HG02610 (cell line): ENCODE measurements at regions not wholly inside any gene's neighbourhood (a gene's known extent, or its start where the extent isn't known, plus 50 kb on each side); places are given as distances from the start of the nearest gene placed in this dataset.
"Not testable (repeated sequence)": the region's sequence is repeated elsewhere in the genome, so short reads cannot be mapped to it uniquely, and the experiment has no call there.

Experiments
- ATAC-seq: cut with Tn5 transposase; IDR thresholded peaks from one replicate; pipeline ENCODE4 v1.9.1; 2021; ENCODE audit warnings: mild to moderate bottlenecking, moderate library complexity; ENCODE audit not compliant: unreplicated experiment

DNA sequence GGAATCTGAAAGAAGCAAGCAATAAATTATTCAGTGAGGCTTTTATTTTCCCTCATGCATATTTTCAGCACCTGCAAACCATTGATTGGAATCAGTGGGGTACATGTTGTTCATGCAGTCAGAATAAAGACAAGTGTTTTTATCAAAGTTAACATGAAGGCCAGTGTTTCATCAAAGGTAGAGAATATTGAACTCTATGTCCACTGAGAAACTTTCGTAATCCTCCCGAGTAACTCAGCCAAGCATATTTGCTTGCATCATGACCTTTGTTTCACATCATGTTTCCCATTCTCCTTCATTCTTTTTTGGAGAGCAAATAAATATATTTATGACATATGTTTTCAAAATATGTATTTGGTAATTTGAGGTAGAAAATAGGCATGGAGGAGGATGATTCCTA lies 663.1 kb downstream of the SH2D4B start:
- ATAC-seq, result no peak

DNA sequence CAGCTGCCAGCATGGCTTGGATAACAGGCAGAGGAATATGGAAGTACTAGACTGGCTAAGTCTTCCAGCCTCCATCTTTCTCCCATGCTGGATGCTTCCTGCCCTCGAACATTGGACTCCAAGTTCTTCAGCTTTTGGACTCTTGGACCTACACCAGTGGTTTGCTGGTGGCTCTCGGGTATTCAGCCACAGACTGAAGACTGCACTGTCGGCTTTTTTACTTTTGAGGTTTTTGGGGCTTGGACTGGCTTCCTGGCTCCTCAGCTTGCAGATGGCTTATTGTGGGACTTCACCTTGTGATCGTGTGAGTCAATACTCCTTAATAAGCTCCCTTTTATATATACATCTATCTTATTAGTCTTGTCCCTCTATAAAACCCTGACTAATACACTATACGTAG lies 667.6 kb upstream of the NRG3 start:
- ATAC-seq, result not testable (repeated sequence)

DNA sequence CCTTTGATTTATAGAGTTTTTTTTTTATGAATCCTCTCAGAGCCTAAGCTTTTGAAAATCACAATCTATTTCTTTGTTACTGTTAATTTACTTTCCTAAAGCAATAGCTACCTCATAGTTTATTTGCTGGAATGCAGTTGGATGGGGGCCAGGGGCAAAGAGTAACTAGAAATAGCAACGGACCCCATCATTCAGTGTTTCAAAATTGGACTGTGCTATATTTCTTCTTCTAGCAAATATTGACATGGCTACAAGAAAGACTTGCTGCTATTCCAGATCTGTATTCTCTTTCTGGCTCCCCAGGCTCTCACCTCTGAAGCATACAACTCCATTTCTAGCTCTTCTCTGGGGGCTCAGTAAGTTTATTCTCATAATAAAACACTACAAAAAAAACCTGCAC lies 661.6 kb upstream of the NRG3 start:
- ATAC-seq, result no peak

DNA sequence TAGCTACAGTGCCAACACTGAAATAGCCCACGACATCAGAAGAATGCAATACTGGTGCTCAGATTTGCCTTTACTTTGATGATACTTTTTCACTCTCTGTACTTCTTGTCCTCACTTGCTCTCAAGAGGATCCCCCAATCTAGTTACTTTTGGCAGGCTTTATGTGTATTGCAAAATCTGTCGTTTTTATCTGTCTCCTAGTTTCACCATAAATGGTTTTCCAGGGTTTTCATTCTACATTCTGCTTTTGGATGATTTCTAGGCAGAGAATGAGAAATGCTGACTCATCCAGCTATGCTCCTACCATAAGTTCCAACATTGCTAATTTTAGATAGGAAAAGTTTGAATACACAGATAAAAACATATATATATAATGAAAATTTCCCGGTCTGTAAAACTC lies 659.5 kb upstream of the NRG3 start:
- ATAC-seq, result no peak

DNA sequence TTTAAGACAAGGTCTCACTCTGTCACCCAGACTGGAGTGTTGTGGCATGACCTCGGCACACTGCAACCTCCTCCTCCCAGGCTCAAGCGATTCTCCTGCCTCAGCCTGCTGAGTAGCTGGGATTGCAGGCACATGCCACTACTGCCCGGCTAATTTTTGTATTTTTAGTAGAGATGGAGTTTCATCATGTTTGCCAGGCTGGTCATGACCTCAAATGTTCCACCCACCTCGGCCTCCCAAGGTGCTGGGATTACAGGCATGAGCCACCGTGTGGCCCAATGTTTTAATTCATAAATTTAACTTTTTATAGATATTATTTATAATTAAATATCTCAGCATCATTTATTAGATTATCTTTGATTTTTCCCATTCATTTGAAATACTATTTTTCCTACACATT lies 658.0 kb upstream of the NRG3 start:
- no peak for ATAC-seq

DNA sequence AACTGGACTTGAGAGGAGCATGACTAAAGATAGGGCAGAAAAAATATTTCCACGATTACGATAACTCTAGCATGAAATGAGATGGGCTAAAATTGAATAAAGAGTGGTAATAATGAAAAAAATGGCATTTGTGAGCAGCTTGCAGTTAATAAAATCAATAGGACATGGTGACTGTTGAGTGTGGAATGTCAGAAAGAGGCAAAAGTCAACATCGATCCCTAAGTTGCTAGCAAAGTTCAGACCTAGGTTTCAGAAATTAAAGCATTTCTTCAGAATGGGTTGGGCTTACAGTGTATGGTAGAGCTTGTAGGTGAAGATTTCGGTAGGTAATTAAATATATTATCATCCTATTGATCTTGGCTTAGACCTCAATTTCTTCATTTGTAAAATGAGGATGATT lies 656.7 kb upstream of the NRG3 start:
- ATAC-seq, result no peak

DNA sequence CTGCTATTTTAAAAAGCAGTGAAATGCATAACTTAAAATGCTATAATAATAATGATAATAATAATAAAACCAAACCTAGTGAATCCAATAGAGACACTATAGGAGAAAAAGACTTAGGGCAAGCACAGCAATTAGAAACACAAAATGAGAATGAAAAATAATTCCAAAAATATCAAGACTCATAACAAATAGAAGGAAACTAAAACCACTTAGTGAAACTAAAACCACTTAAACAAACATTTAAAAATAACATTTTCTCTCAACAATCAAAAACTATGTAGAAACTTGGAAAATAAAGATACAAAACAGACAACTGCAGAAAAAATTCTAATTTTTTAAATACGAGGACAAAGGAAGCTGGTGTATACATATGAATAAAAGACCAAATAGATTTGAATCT lies 655.2 kb upstream of the NRG3 start:
- no peak for ATAC-seq

DNA sequence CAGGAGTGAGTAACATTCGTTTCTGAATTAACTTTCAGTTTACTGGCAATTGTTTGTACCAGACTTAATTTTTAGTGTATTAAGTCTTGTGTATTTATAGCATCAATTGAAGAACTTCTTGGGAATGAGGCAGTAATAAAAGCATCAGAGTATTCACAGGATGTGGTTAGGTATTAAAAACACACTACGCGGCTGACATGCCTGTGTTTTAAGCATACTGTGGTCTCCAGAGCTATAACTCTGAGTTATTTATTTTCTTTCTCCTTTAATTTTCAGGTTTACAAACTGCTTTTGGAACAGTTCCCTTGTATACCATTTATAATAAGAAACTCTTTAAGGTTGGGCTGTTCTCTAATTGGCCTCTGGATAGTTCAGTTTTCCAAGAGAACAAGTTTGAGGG lies 626.1 kb upstream of the NRG3 start:
- no peak for ATAC-seq

DNA sequence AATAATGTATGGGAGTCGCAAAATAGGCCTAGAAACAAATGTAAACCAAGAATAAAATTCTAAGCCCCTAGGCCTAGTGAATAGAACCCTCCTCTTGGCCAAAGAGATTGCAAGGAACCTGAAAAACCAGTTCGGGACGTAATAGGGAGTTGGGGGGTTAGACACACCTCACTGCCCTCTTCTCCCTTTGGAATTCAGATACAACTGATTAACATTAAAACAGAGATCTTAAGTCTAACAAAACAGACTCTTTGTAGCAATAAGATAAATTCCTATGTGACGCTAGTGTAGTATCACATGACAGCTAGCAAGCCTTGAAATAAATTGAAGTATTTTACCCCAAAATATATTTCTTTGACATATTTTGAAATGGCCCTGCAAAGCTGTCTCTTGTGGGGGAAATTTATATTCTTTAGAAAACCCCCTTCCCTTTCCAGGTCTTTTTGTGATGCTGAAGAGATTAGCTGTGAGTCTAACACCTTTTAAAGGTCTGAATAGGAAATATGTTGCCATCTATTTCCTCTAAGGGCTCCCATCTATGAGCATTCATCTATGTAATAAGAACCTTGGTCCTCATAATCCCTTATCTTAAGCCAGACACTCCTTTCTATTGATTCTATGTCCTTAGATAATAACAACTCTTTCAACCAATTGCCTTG lies 623.4 kb upstream of the NRG3 start:
- no peak for ATAC-seq

DNA sequence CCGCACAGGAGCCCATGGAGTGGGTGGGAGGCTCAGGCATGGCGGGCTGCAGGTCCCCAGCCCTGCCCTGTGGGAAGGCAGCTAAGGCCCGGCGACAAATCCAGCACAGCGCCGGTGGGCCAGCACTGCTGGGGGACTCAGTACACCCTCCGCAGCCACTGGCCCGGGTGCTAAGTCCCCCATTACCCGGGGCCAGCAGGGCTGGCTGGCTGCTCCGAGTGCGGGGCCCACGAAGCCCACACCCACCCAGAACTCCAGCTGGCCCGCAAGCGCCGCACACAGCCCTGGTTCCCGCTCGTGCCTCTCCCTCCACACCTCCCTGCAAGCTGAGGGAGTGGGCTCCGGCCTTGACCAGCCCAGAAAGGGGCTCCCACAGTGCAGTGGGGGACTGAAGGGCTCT lies 610.0 kb upstream of the NRG3 start:
- not testable (repeated sequence) for ATAC-seq

DNA sequence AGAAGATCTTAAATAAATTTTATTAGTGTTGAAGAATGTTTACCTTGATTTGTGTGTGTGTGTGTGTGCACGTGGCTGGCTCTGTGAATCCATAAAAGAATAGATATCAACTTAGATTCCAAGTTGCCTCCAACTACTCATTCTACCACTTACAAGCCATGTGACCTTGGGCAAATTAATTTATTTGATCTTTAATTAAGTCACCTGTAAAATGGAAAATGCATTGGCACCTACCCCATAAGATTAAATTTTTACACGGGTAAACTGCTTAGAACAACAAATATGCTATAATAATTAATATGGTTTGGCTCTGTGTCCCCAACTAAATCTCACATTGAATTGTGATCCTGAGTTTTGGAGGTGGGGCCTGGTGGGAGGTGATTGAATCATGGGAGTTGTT lies 604.9 kb upstream of the NRG3 start:
- no peak for ATAC-seq

DNA sequence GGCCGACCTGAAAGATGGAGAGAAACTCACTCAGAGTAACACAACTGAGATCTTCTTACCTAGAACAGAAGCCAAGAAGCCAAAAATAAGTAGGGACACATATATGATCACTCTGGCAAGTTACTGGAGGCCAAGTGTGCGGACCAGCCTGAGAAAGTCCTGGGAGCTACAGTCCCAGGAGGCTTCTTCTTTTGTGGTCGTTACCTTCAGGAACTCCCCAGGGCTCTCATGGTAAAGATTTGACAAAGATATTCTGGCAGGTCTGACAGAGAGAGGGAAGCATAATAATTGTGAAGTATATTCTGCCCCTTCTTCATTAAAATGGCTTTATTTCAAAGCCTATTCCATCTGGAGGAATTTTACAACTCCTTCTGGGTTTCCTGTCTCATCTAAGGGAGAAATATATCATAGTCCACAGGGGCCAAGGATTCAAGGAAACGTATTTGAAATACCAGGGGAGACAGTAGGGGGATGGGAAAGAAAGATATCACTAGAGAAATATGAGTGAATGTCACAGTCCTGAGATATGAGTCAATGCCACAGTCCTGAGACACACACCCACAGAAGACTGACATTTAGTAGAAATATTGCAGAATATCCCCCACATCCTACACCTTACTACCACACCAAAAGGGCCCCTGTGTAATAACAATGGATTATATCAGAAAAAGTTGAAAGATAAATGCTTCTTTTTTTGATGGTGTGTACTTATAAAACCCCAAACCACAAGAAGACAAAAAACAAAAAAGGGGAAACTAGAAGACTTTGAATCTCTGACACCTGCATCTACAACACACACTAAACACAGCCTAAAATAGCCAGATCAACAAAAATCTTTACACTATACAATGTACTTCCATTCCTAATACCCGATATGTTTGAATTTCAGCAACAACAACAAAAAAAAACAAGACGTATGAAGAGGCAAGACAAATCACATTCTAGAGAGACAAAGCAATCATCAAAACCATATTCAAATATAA lies 594.2 kb upstream of the NRG3 start:
- ATAC-seq, result peak; percentile 40

DNA sequence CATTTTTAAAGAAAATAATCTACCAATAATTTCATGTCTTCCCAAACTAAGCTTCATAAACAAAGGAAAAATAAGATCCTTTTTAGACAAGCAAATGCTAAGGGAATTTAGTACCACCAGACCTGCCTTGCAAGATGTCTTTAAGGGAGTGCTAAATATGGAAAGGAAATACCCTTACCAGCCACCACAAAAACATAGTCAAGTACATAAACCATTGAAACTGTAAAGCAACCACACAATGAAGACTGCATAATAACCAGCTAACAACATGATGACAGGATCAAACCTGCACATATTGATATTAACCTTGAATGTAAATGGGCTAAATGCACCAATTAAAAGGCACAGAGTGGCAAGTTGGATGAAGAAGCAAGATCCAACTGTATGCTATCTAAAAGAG lies 586.5 kb upstream of the NRG3 start:
- ATAC-seq, result no peak

DNA sequence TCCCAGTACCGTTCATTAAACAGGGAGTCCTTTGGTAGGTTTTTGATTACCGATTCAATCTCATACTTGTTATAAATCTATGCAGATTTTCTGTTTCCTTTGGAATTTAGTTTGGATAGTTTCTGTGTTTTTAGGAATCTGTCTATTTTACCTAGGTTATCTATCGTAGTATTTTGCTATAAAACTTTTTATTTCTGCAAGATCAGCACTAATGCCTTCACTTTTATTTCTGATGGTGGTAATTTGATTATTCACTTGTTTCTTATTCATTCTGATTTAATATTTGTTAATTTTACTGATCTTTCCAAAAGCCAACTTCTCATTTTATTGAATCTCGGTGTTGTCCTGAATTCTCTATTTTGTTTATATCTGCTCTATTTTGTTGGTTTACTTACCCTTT lies 577.7 kb upstream of the NRG3 start:
- no peak for ATAC-seq

DNA sequence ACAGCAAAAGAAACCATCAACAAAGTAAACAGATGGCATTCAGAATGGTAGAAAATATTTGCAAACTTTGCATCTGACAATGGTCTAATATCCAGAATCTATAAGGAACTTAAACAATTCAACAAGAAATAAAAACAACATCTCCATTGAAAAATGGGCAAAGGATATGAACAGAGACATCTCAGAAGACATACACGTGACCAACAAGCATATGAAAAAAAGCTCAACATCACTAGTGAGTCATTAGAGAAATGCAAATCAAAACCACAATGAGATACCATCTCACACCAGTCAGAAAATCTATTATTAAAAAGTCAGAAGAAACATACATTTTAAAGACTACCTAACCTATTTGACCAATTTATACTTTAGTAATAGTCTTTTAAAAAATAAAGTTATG lies 571.3 kb upstream of the NRG3 start:
- no peak for ATAC-seq

DNA sequence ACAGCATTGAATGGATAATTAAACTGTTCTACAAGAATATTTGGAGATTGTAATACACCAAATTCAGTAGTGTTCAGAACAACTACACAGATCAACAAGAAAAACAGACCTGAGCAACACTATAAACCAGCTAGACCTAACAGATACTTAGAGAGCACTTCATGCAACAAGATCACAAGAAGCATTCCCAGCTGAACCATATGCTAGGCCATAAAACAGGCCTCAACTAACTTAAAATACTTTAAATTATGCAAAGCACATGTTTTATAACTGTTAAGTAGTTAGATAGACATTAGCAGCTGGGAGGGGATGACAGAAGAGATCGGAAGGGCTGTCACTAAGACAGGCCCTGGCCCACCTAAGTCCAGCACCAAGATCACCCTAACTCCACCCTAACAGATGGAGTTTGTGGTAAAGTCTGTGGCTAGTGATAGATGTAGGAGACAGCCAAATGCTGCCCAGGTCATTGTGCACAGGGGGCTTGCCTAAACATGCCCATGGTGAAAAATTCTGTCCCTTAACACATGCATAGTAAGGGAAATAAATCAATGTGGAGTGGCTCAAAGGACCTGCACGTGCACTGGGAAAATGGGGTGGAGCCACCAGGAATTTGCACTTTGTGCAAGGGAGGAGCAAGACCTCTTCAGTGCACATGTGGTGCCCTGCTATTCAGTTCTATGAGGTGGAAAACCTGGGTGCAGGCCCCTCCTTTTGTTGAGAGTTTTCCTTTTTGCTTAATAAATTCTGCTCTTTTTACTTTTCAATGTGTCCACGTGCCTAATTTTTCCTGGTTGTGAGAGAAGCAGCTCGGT lies 567.8 kb upstream of the NRG3 start:
- no peak for ATAC-seq

DNA sequence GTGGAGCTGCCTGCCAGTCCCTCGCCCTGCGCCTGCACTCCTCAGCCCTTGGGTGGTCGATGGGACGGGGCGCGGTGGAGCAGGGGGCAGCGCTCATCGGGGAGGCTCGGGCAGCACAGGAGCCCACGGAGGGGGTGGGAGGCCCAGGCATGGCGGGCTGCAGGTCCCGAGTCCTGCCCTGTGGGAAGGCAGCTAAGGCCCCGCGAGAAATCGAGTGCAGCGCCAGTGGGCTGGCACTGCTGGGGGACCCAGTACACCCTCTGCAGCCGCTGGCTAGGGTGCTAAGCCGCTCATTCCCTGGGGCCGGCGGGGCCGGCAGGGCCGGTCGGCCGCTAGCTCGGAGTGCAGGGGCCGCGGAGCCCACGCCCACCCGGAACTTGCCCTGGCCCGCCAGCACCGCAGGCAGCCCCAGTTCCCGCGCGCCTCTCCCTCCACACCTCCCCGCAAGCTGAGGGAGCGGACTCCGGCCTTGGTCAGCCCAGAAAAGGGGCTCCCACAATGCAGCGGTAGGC lies 565.9 kb upstream of the NRG3 start:
- ATAC-seq, result no peak

DNA sequence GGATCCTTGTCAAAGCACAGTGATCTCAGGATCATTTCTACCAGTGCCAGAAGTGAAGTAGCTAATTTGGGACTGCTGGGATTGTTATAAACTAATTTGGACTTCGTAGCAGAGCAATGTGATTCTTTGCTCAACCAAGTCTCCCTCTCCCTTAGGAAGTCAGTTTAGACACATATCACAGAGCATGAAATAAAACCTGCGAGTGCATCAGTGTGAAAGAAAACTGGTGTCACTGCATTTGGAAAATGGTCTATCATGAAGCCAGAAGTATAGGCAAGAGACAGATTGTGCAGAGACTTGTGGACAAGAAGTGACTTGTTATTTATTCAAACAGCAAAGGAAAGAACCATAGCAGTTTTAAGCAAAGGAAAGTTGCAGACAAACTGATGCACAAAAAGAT lies 560.5 kb upstream of the NRG3 start:
- no peak for ATAC-seq

DNA sequence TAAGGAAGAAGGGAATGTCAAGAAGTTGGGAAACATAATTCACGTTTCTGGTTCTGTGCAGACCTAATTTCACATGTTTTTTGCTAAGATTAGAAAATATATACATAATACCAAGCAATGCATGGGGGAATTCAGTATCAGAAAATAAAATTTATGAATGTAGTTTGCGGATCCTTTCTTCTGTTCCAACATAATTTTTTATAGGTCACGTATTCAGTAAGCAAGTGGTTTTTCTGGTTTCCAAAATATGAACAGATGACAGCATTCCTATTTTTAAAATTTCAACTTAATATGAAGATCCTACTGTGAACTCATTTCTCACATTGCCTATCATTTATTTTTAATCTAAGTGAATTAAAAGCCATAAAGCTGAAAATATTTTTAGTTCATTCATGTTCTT lies 560.0 kb upstream of the NRG3 start:
- no peak for ATAC-seq

DNA sequence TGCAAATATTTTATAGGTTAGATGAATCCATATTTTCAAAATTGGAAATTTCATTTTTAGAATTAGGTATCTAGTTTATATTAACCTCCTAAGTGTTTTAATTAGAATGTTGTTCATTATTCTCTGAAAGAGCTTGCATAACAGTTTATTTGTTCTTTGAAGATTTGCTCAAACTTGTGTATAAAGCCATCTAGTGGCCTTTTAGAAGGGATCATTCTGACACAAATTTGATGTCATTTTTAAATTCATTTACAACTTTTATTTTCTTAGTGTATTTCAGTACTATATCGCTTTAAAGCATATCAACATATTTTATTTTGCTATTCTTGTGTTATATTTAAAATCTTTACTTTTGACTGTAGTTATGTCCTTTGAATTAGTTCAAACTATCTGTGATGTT lies 527.0 kb upstream of the NRG3 start:
- no peak for ATAC-seq

DNA sequence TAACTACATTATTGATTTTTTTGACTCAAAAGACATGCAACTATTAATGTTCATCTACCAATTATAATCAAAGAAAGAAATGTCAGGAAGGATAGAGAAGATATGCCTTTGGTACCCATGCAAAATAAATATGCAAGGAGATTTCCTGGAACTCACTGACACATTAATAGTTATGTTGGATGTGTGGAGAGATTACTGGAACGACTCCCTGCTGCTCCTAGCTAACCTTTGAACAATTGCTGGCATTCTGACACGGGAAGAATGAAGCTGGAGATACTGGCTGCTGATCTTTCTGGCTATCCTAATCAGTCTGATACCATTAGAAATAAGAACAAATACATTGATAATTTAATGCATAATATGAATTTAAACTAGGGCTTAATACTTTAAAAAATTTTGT lies 507.9 kb upstream of the NRG3 start:
- ATAC-seq, result no peak
